Heart left ventricle (tissue), 13 donors: ENCODE measurements at regions not wholly inside any gene's neighbourhood (a gene's known extent, or its start where the extent isn't known, plus 50 kb on each side); places are given as distances from the start of the nearest gene placed in this dataset.

ENCODE experiments used
- POLR2A ChIP-seq, 2 donors: fragments of 450-650 bp; IDR thresholded peaks; one replicate each; pipeline ENCODE4 v1.6.1; 2017; ENCODE audit warnings: antibody characterized with exemption in 2 of 2, mild to moderate bottlenecking in 2 of 2, moderate library complexity in 2 of 2
- TF ChIP-seq, protein P1 (sequence below), 12 donors: fragments of 200-600 bp; sonication (generic) in 4 of 12; IDR thresholded peaks; one replicate each; pipeline versions ENCODE4 v1.5.0 to v1.8.0; 2018 to 2022; ENCODE audit warnings: antibody characterized with exemption in 12 of 12, mild to moderate bottlenecking in 5 of 12
- donor health status: ischemic (EF 13 %, LVEDD 7.1; RV severe dilation, severe dysfunction).
- donor health status: DM: no; HTN: yes; CAD: no.
- donor health status: DM: no; HTN: no; CAD: no.
- donor health status: ischemic (EF 25% LVEDD 6.9; RV normal size, moderate dysfunction).
- donor health status: ischemic (EF 25% LVEDD 5.7; RV mildly dilated, moderate dysfunction).
- donor health status: ischemic (EF 35%, LVEDD 5.7; RV mildly dilated, moderate dysfunction).
- donor health status: nonischemic (EF 11% LVEDD 7.7; RV severe dilation, severe dysfunction).
- donor health status: DM: yes; HTN: yes; CAD: no.
- donor health status: PGD.
- donor health status: ischemic (EF 29% LVEDD 5.4; RV normal size, mild dysfunction).
- donor health status: nonischemic (EF 23%, LVEDD 6.1; RV moderate dilation, normal function).

DNA sequence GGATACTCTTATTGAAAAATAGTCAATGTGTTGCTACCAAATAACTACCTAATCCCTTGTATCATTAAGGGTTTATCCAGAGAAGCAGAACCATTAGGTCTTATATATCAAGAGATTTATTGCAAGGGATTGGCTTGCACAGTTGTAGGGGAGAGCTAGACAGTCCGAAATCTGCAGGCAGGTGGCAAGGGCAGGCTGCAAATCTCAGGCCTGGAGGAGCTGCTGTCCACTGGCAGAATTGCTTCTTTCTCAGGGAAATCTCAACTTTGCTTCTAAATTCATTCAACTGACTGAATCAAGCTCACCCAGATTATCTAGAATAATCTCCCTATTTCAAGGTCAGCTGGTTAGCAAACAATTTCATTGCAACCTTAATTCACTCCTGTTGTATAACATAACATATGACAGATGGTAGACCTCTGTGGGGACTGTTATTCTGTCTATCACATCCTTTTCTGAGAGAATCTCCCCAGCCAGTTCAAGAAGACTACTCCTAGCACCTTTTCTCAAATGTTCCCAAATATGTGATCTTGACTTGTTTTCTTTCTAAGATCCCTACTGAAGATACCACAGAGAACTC is 194.2 kb downstream of the NHLRC3 start:
- TF ChIP-seq, protein P1, sequence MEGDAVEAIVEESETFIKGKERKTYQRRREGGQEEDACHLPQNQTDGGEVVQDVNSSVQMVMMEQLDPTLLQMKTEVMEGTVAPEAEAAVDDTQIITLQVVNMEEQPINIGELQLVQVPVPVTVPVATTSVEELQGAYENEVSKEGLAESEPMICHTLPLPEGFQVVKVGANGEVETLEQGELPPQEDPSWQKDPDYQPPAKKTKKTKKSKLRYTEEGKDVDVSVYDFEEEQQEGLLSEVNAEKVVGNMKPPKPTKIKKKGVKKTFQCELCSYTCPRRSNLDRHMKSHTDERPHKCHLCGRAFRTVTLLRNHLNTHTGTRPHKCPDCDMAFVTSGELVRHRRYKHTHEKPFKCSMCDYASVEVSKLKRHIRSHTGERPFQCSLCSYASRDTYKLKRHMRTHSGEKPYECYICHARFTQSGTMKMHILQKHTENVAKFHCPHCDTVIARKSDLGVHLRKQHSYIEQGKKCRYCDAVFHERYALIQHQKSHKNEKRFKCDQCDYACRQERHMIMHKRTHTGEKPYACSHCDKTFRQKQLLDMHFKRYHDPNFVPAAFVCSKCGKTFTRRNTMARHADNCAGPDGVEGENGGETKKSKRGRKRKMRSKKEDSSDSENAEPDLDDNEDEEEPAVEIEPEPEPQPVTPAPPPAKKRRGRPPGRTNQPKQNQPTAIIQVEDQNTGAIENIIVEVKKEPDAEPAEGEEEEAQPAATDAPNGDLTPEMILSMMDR (IDR thresholded peaks at IDR 0.05), result no peak
- no peak for TF ChIP-seq POLR2A (IDR thresholded peaks at IDR 0.05)
